ENCODE measurements at regions not wholly inside any gene's neighbourhood (a gene's known extent, or its start where the extent isn't known, plus 50 kb on each side); places are given as distances from the start of the nearest gene placed in this dataset.

DNA sequence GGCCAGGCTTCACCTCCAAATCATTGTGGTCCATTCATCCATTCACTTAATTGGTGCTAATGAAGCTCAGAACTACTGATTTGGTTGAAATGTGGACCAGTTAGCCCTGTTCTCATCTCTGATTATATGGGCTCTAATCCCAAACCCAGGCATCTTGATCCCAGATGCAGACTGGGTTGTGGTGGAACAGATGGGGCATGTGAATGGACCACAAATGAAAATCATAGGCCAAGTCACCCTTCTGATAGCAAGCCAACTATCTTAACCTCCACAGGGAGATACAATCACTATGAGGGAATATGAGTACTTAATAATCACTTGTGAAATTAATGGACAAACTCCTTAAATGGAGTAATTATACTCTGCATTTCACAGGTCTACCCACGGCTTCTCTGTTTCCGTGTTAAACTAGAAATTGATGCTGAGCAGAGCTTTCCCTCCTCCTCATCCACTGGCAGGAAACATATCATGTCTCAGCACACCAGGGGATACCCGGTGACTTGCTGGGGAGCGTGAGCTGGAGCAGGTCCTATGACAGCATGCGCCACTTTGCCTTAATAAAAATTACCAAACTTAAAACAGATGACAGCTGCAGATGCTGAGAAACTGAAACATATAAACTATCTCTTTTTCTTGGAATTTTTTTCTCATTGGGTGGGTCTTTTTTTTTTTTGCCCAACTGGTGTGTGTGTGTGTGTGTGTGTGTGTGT, 108.8 kb upstream of the HEY2 start:
- TF ChIP-seq YY1 (IDR thresholded peaks at IDR 0.05; ENCODE audit: low read depth) = no peak
- no peak for TF ChIP-seq NRF1 (IDR thresholded peaks at IDR 0.05; ENCODE audit: low read depth, low read length)
- TF ChIP-seq, protein P1, sequence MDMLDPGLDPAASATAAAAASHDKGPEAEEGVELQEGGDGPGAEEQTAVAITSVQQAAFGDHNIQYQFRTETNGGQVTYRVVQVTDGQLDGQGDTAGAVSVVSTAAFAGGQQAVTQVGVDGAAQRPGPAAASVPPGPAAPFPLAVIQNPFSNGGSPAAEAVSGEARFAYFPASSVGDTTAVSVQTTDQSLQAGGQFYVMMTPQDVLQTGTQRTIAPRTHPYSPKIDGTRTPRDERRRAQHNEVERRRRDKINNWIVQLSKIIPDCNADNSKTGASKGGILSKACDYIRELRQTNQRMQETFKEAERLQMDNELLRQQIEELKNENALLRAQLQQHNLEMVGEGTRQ (IDR thresholded peaks at IDR 0.05; ENCODE audit: borderline replicate concordance, low read depth, low read length) = no peak
- TF ChIP-seq EP300 (IDR thresholded peaks at IDR 0.05; ENCODE audit: borderline replicate concordance in 1 of 2, low read depth in 1 of 2, low read length in 1 of 2) = no peak
- TF ChIP-seq EZH2phosphoT487 (IDR thresholded peaks at IDR 0.05; ENCODE audit: borderline replicate concordance, low read depth) = no peak
- TF ChIP-seq POLR2AphosphoS5 (IDR thresholded peaks at IDR 0.05; ENCODE audit: low read depth, low read length) = no peak
- TF ChIP-seq, protein P2, sequence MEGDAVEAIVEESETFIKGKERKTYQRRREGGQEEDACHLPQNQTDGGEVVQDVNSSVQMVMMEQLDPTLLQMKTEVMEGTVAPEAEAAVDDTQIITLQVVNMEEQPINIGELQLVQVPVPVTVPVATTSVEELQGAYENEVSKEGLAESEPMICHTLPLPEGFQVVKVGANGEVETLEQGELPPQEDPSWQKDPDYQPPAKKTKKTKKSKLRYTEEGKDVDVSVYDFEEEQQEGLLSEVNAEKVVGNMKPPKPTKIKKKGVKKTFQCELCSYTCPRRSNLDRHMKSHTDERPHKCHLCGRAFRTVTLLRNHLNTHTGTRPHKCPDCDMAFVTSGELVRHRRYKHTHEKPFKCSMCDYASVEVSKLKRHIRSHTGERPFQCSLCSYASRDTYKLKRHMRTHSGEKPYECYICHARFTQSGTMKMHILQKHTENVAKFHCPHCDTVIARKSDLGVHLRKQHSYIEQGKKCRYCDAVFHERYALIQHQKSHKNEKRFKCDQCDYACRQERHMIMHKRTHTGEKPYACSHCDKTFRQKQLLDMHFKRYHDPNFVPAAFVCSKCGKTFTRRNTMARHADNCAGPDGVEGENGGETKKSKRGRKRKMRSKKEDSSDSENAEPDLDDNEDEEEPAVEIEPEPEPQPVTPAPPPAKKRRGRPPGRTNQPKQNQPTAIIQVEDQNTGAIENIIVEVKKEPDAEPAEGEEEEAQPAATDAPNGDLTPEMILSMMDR (IDR thresholded peaks at IDR 0.05) = no peak
- no peak for TF ChIP-seq RFX5 (IDR thresholded peaks at IDR 0.05; ENCODE audit: low read length)
